GM23338 (cell line): ENCODE measurements at regions not wholly inside any gene's neighbourhood (a gene's known extent, or its start where the extent isn't known, plus 50 kb on each side); places are given as distances from the start of the nearest gene placed in this dataset.

Source experiments
- EZH2 ChIP-seq: fragments of 200-600 bp; sonication (generic); IDR thresholded peaks from one replicate; pipeline ENCODE4 v1.8.0; 2017; ENCODE audit warnings: antibody characterized with exemption, mild to moderate bottlenecking, low read depth; ENCODE audit not compliant: unreplicated experiment
- JUNB ChIP-seq: IDR thresholded peaks from one replicate; pipeline ENCODE4 v1.6.1; 2016; ENCODE audit warnings: antibody characterized with exemption; ENCODE audit not compliant: unreplicated experiment
- POLR2AphosphoS5 ChIP-seq: IDR thresholded peaks from 2 replicates; pipeline ENCODE4 v1.6.1; 2016; ENCODE audit warnings: antibody characterized with exemption, low read depth
- STAT1 ChIP-seq: IDR thresholded peaks from one replicate; pipeline ENCODE4 v1.6.1; 2016; ENCODE audit warnings: antibody characterized with exemption; ENCODE audit not compliant: unreplicated experiment
- ZNF114 ChIP-seq: fragments of 250-450 bp; sonication (Bioruptor Pico); IDR thresholded peaks from 2 replicates; pipeline ENCODE4 v1.5.0; 2020; ENCODE audit warnings: mild to moderate bottlenecking, moderate library complexity
- TF ChIP-seq, protein P1 (sequence below), 2 experiments: fragments of 200-600 bp in 1 of 2; sonication (generic) in 1 of 2; conservative IDR thresholded peaks; 2 replicates each; pipeline versions ENCODE4 v1.5.1 to v1.6.1; 2016 to 2017; ENCODE audit warnings: antibody characterized with exemption in 2 of 2, low read depth in 2 of 2, mild to moderate bottlenecking in 2 of 2, moderate library complexity in 1 of 2

DNA sequence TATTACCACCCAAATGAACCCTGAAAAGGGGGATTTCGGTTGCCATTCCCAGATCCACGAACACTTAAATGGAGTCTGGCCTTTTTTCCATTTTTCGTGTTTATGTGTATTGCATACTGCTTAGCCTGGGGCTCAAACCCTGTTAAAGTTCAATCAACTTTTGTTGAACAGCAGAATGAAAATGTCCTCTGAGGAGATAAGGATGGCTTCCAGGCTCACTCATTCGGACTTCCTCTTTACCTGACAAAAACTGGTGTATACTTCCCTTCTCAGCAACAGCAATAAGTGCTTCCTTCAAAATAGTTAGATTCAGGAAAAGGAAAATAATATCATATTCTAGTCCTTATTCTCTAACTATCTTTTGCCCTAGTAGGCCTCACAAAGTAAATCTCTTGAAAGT lies 61.1 kb upstream of the ARID5B start:
- TF ChIP-seq, protein P1, sequence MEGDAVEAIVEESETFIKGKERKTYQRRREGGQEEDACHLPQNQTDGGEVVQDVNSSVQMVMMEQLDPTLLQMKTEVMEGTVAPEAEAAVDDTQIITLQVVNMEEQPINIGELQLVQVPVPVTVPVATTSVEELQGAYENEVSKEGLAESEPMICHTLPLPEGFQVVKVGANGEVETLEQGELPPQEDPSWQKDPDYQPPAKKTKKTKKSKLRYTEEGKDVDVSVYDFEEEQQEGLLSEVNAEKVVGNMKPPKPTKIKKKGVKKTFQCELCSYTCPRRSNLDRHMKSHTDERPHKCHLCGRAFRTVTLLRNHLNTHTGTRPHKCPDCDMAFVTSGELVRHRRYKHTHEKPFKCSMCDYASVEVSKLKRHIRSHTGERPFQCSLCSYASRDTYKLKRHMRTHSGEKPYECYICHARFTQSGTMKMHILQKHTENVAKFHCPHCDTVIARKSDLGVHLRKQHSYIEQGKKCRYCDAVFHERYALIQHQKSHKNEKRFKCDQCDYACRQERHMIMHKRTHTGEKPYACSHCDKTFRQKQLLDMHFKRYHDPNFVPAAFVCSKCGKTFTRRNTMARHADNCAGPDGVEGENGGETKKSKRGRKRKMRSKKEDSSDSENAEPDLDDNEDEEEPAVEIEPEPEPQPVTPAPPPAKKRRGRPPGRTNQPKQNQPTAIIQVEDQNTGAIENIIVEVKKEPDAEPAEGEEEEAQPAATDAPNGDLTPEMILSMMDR (conservative IDR thresholded peaks at IDR 0.05; ENCODE audit: low read depth in 2 of 2): no peak
- TF ChIP-seq POLR2AphosphoS5 (no peak), STAT1 (no peak), EZH2 (no peak), JUNB (no peak), ZNF114 (CRISPR knock-in tag) (no peak)
